ENCODE measurements at regions not wholly inside any gene's neighbourhood (a gene's known extent, or its start where the extent isn't known, plus 50 kb on each side); places are given as distances from the start of the nearest gene placed in this dataset.
A peak's percentile ranks its signal among the peaks of the same experiment; 100 is the strongest.

DNA sequence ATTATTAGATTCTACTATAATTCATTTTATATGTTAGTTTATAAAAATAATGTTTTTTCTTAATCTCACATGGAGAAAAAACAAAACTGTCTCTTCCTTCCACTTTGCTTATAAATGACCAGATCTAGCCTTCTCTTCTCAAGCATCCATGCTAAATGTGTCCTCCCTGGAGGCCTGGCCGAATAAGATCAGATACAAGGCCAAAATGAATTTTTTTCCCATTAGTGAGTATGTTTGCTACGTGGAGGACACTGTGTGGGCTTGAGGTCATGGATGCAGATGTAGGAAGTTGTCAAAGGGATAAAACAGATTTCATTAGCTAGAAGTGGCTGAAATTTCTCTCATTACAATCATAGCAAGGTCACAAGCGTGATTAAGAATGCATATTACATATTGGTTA lies 1244.9 kb upstream of the SEL1L start:
- TF ChIP-seq, protein P1, sequence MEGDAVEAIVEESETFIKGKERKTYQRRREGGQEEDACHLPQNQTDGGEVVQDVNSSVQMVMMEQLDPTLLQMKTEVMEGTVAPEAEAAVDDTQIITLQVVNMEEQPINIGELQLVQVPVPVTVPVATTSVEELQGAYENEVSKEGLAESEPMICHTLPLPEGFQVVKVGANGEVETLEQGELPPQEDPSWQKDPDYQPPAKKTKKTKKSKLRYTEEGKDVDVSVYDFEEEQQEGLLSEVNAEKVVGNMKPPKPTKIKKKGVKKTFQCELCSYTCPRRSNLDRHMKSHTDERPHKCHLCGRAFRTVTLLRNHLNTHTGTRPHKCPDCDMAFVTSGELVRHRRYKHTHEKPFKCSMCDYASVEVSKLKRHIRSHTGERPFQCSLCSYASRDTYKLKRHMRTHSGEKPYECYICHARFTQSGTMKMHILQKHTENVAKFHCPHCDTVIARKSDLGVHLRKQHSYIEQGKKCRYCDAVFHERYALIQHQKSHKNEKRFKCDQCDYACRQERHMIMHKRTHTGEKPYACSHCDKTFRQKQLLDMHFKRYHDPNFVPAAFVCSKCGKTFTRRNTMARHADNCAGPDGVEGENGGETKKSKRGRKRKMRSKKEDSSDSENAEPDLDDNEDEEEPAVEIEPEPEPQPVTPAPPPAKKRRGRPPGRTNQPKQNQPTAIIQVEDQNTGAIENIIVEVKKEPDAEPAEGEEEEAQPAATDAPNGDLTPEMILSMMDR (IDR thresholded peaks at IDR 0.05) = no peak
- Histone ChIP-seq H3K36me3 (no peaks in the 10 kb centered on the region), H3K4me1 (no peaks in the 10 kb centered on the region), H3K4me3 (no peak overlapping the region), H3K9me3 (no peaks in the 10 kb centered on the region), H3K27me3 (no peaks in the 10 kb centered on the region), H3K27ac (no peak overlapping the region)
- ATAC-seq = peak in 1 of 4 donors; percentile 33
- DNase-seq = no peak
- intact Hi-C loops (cut with DNase I) = no loop called here
- WGBS, 2 donors = 66 to 74% methylated on average over 3 of the region's 3 CpGs
- FAIRE-seq = no peak

DNA sequence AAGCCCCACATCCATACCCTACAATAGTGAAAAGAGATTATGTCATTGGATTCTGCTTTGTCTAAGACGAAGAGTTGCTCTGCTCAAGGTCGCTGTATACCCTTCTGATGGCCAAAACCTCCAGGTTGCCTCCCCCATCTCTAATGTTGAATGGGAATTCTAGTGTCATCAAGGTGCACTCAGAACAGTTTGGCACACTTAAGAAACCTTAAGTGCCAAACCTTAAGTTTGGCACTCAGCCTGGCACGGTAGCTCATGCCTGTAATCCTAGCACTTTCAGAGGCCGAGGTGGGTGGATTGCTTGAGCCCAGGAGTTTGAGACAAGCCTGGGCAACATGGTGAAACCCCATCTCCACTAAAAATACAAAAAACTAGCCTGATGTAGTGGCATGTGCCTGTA lies 1245.6 kb upstream of the SEL1L start:
- no peak for DNase-seq
- no peaks in the 10 kb centered on the region for H3K9me3 ChIP-seq
- no peaks in the 10 kb centered on the region for H3K4me1 ChIP-seq
- H3K27me3 ChIP-seq = no peaks in the 10 kb centered on the region
- no peaks in the 10 kb centered on the region for H3K36me3 ChIP-seq
- no peak for FAIRE-seq
- intact Hi-C loops (cut with DNase I) = no loop called here
- ATAC-seq = no peak
- no peak overlapping the region for H3K27ac ChIP-seq
- no peak overlapping the region for H3K4me3 ChIP-seq
- WGBS, 2 donors = 70 to 79% methylated on average over 4 of the region's 4 CpGs
- TF ChIP-seq, protein P1 (IDR thresholded peaks at IDR 0.05) = no peak

DNA sequence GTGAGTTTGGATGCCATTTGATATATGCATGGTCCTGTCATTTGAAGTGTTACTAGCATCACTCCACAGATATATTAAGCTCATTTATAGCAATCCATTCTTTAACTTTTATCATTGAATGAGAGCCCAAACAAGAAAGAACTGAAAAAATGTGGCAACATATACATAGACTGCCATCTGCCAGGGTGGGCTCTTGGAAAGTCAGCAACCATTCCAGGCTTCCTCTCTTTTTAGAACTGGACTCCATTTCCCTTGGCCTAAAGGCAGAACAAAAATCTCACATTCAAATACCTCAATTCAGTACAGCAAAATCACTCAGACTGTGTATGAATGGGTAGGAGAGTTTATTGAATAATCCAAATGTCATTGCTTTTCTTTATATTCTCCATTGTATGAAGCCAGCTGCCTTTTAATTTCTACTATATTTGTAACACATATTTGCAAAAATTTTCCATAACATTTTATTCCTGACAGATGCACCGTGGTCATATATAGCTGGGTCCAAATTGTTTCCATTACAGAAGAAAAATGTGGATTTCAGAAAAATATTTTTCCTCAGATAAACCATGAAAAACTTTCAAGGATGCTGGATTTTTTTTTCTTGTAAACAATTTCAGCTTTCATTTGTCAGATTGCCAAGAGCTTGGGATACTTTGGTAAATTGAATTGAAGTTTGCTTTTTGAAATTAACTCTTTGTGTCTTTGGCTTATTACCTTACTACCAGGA lies 1252.3 kb upstream of the SEL1L start:
- Histone ChIP-seq H3K27ac (no peak overlapping the region), H3K36me3 (no peaks in the 10 kb centered on the region)
- no peak for FAIRE-seq

DNA sequence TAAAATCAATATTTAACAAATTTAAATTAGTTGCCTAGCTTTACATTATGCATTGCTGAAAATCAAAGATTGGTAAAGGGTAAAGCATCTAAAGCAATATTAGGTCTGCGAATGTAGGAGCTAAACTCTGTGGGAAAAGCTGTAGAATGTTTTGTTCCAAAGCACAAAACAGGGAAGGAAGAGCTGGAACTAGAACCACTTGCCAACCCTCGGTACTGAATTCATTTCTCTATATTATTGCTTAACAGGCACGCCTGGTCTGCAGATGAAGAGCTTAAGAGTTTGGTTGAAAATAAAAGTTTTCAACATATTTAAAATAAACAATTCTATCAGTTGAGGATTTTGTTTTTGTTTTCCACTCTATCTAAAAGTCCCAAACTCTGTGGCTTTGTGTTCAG lies 1252.8 kb upstream of the SEL1L start:
- Histone ChIP-seq H3K27me3 (no peaks in the 10 kb centered on the region), H3K27ac (no peak overlapping the region), H3K4me1 (no peaks in the 10 kb centered on the region), H3K36me3 (no peaks in the 10 kb centered on the region), H3K9me3 (no peaks in the 10 kb centered on the region), H3K4me3 (no peak overlapping the region)
- ATAC-seq (no peak), FAIRE-seq (no peak), DNase-seq (no peak)
- intact Hi-C loops (cut with DNase I) = no loop called here
- 75 to 84% methylated on average over 3 of the region's 3 CpGs for WGBS, 2 donors
- TF ChIP-seq, protein P1 (IDR thresholded peaks at IDR 0.05) = no peak

More for the DNA sequence above, 1252.3 kb upstream of the SEL1L start:
- DNase-seq = no peak
- intact Hi-C loops (cut with DNase I) = no loop called here
- WGBS, 2 donors = 48 to 49% methylated on average over 1 of the region's 1 CpG
- Histone ChIP-seq H3K4me1 (no peaks in the 10 kb centered on the region), H3K9me3 (no peaks in the 10 kb centered on the region), H3K27me3 (no peaks in the 10 kb centered on the region), H3K4me3 (no peak overlapping the region)
- TF ChIP-seq, protein P1 (IDR thresholded peaks at IDR 0.05) = no peak
- ATAC-seq = no peak

DNA sequence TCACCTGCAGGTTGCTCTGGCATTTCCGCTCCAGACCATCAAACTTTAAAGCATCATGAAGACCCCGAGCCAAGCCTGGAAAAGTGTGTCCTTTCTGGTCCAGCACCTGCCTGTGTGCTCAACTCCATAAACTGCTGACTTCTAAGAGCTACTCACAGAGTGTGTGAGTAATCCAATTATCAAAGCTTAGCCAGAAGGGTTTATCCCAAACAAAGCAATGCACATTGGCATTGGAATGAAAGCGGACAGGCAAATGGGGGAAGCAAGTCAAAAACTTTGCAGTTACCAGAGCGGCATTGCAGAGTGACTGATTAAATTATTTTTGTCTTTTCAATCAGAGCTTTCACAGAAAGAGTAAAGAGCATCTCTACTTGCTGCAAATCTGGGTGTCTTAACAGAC lies 1262.4 kb upstream of the SEL1L start:
- no peaks in the 10 kb centered on the region for H3K36me3 ChIP-seq
- ATAC-seq = no peak
- no peaks in the 10 kb centered on the region for H3K9me3 ChIP-seq
- H3K4me3 ChIP-seq = no peak overlapping the region
- TF ChIP-seq, protein P1 (IDR thresholded peaks at IDR 0.05) = no peak
- no peak for FAIRE-seq
- H3K4me1 ChIP-seq = no peaks in the 10 kb centered on the region
- no peak overlapping the region for H3K27ac ChIP-seq
- 77 to 78% methylated on average over 4 of the region's 4 CpGs for WGBS, 2 donors
- H3K27me3 ChIP-seq = no peaks in the 10 kb centered on the region
- no peak for DNase-seq
- intact Hi-C loops (cut with DNase I) = no loop called here
